ENCODE measurements at regions not wholly inside any gene's neighbourhood (a gene's known extent, or its start where the extent isn't known, plus 50 kb on each side); places are given as distances from the start of the nearest gene placed in this dataset.

- Histone ChIP-seq H3K4me1 (ENCODE audit: insufficient read depth, low read length, poor library complexity, severe bottlenecking) (no peaks in the 10 kb centered on the region), H3K9ac (ENCODE audit: low read depth, low read length, poor library complexity, severe bottlenecking) (no peak overlapping the region), H3K9me3 (ENCODE audit: insufficient read depth, low read depth, low read length) (no peaks in the 10 kb centered on the region), H3K9me2 (replicated peaks; ENCODE audit: low read depth, low read length) (no peaks in the 10 kb centered on the region), H3K4me2 (ENCODE audit: low read depth, low read length, poor library complexity, severe bottlenecking) (no peak overlapping the region), H3K36me3 (ENCODE audit: insufficient read depth, low read length) (no peaks in the 10 kb centered on the region), H3K79me2 (ENCODE audit: insufficient read depth, low read length) (no peaks in the 10 kb centered on the region), H2AFZ (ENCODE audit: low read length) (no peak overlapping the region), H3F3A (ENCODE audit: low read depth) (no peaks in the 10 kb centered on the region), H4K20me1 (ENCODE audit: insufficient read depth, low read length, poor library complexity, severe bottlenecking) (no peaks in the 10 kb centered on the region), H3K27me3 (ENCODE audit: insufficient read depth, low read length, poor library complexity, severe bottlenecking) (no peaks in the 10 kb centered on the region), H3K4me3 (ENCODE audit: low read length, poor library complexity, severe bottlenecking) (no peak overlapping the region)
- TF ChIP-seq CTCF (conservative IDR thresholded peaks at IDR 0.05; ENCODE audit: low read length): no peak
- TF ChIP-seq EZH2phosphoT487 (IDR thresholded peaks at IDR 0.05; ENCODE audit: borderline replicate concordance): no peak
Measured at GRCh38 chr5:130571076-130571475, 594.0 kb downstream of the HINT1 start.

- Histone ChIP-seq H3K9me3 (ENCODE audit: insufficient read depth, low read depth, low read length) (no peaks in the 10 kb centered on the region), H3K27me3 (ENCODE audit: insufficient read depth, low read length, poor library complexity, severe bottlenecking) (no peaks in the 10 kb centered on the region), H3K9ac (ENCODE audit: low read depth, low read length, poor library complexity, severe bottlenecking) (no peak overlapping the region), H3F3A (ENCODE audit: low read depth) (no peaks in the 10 kb centered on the region), H3K4me1 (ENCODE audit: insufficient read depth, low read length, poor library complexity, severe bottlenecking) (no peaks in the 10 kb centered on the region), H3K79me2 (ENCODE audit: insufficient read depth, low read length) (no peaks in the 10 kb centered on the region), H3K4me3 (ENCODE audit: low read length, poor library complexity, severe bottlenecking) (no peak overlapping the region), H3K36me3 (ENCODE audit: insufficient read depth, low read length) (no peaks in the 10 kb centered on the region), H3K4me2 (ENCODE audit: low read depth, low read length, poor library complexity, severe bottlenecking) (no peak overlapping the region), H2AFZ (ENCODE audit: low read length) (no peak overlapping the region), H3K9me2 (replicated peaks; ENCODE audit: low read depth, low read length) (no peaks in the 10 kb centered on the region), H4K20me1 (ENCODE audit: insufficient read depth, low read length, poor library complexity, severe bottlenecking) (no peaks in the 10 kb centered on the region)
- no peak for TF ChIP-seq CTCF (conservative IDR thresholded peaks at IDR 0.05; ENCODE audit: low read length)
- no peak for TF ChIP-seq EZH2phosphoT487 (IDR thresholded peaks at IDR 0.05; ENCODE audit: borderline replicate concordance)
Measured at GRCh38 chr5:130568791-130569190, 596.3 kb downstream of the HINT1 start.

GRCh38 chr5:130555429-130555828, 609.6 kb downstream of the HINT1 start:
- no peaks in the 10 kb centered on the region for H3K79me2 ChIP-seq (ENCODE audit: insufficient read depth, low read length)
- H3F3A ChIP-seq (ENCODE audit: low read depth): no peaks in the 10 kb centered on the region
- H3K9me2 ChIP-seq (replicated peaks; ENCODE audit: low read depth, low read length): no peaks in the 10 kb centered on the region
- H2AFZ ChIP-seq (ENCODE audit: low read length): no peak overlapping the region
- no peaks in the 10 kb centered on the region for H3K4me1 ChIP-seq (ENCODE audit: insufficient read depth, low read length, poor library complexity, severe bottlenecking)
- H3K9ac ChIP-seq (ENCODE audit: low read depth, low read length, poor library complexity, severe bottlenecking): no peak overlapping the region
- H3K9me3 ChIP-seq (ENCODE audit: insufficient read depth, low read depth, low read length): no peaks in the 10 kb centered on the region
- TF ChIP-seq CTCF (conservative IDR thresholded peaks at IDR 0.05; ENCODE audit: low read length): no peak
- TF ChIP-seq EZH2phosphoT487 (IDR thresholded peaks at IDR 0.05; ENCODE audit: borderline replicate concordance): no peak
- no peaks in the 10 kb centered on the region for H4K20me1 ChIP-seq (ENCODE audit: insufficient read depth, low read length, poor library complexity, severe bottlenecking)
- H3K4me3 ChIP-seq (ENCODE audit: low read length, poor library complexity, severe bottlenecking): no peak overlapping the region
- no peaks in the 10 kb centered on the region for H3K27me3 ChIP-seq (ENCODE audit: insufficient read depth, low read length, poor library complexity, severe bottlenecking)
- H3K4me2 ChIP-seq (ENCODE audit: low read depth, low read length, poor library complexity, severe bottlenecking): no peak overlapping the region
- no peaks in the 10 kb centered on the region for H3K36me3 ChIP-seq (ENCODE audit: insufficient read depth, low read length)
